ENCODE measurements at regions not wholly inside any gene's neighbourhood (a gene's known extent, or its start where the extent isn't known, plus 50 kb on each side); places are given as distances from the start of the nearest gene placed in this dataset.

- DNase-seq (ENCODE audit: low read depth in 4 of 4, low spot score in 3 of 4): no peak
These were observed 97.3 kb downstream of the PDGFA start for GRCh38 chr7:422191-422885.

GRCh38 chr7:422886-423225 is 96.8 kb downstream of the PDGFA start:
- no peak for DNase-seq (ENCODE audit: low read depth in 4 of 4, low spot score in 3 of 4)

GRCh38 chr7:423312-424260 is 96.1 kb downstream of the PDGFA start:
- DNase-seq (ENCODE audit: low read depth in 4 of 4, low spot score in 3 of 4): no peak

GRCh38 chr7:424301-424935 is 95.2 kb downstream of the PDGFA start:
- DNase-seq (ENCODE audit: low read depth in 4 of 4, low spot score in 3 of 4): no peak

- DNase-seq (ENCODE audit: low read depth in 4 of 4, low spot score in 3 of 4): no peak
These were observed 94.5 kb downstream of the PDGFA start for GRCh38 chr7:424961-425793.

- DNase-seq (ENCODE audit: low read depth in 4 of 4, low spot score in 3 of 4): no peak
These were observed 93.9 kb downstream of the PDGFA start for GRCh38 chr7:425794-426188.

- no peak for DNase-seq (ENCODE audit: low read depth in 4 of 4, low spot score in 3 of 4)
These were observed 93.1 kb downstream of the PDGFA start for GRCh38 chr7:426510-426909.

GRCh38 chr7:427506-428103 is 92.0 kb downstream of the PDGFA start:
- DNase-seq (ENCODE audit: low read depth in 4 of 4, low spot score in 3 of 4): no peak

- no peak for DNase-seq (ENCODE audit: low read depth in 4 of 4, low spot score in 3 of 4)
These were observed 91.3 kb downstream of the PDGFA start for GRCh38 chr7:428387-428786.

- no peak for DNase-seq (ENCODE audit: low read depth in 4 of 4, low spot score in 3 of 4)
These were observed 90.5 kb downstream of the PDGFA start for GRCh38 chr7:428927-429827.

- no peak for DNase-seq (ENCODE audit: low read depth in 4 of 4, low spot score in 3 of 4)
These were observed 89.8 kb downstream of the PDGFA start for GRCh38 chr7:429828-430180.

GRCh38 chr7:431041-431440 is 88.6 kb downstream of the PDGFA start:
- DNase-seq (ENCODE audit: low read depth in 4 of 4, low spot score in 3 of 4): no peak

GRCh38 chr7:431658-432111 is 88.0 kb downstream of the PDGFA start:
- DNase-seq (ENCODE audit: low read depth in 4 of 4, low spot score in 3 of 4): no peak

GRCh38 chr7:432256-432655 is 87.4 kb downstream of the PDGFA start:
- no peak for DNase-seq (ENCODE audit: low read depth in 4 of 4, low spot score in 3 of 4)

GRCh38 chr7:432933-433332 is 86.7 kb downstream of the PDGFA start:
- no peak for DNase-seq (ENCODE audit: low read depth in 4 of 4, low spot score in 3 of 4)

- no peak for DNase-seq (ENCODE audit: low read depth in 4 of 4, low spot score in 3 of 4)
These were observed 86.1 kb downstream of the PDGFA start for GRCh38 chr7:433558-433957.

- no peak for DNase-seq (ENCODE audit: low read depth in 4 of 4, low spot score in 3 of 4)
These were observed 84.6 kb downstream of the PDGFA start for GRCh38 chr7:434891-435629.

- no peak for DNase-seq (ENCODE audit: low read depth in 4 of 4, low spot score in 3 of 4)
These were observed 83.8 kb downstream of the PDGFA start for GRCh38 chr7:435630-436366.
